Smooth muscle cell (in vitro differentiated cells): ENCODE measurements at regions not wholly inside any gene's neighbourhood (a gene's known extent, or its start where the extent isn't known, plus 50 kb on each side); places are given as distances from the start of the nearest gene placed in this dataset.
"Not testable (repeated sequence)": the region's sequence is repeated elsewhere in the genome, so short reads cannot be mapped to it uniquely, and the experiment has no call there.

Source experiments
- DNase-seq: peaks from one replicate; lab custom pipeline; 2025; ENCODE audit not compliant: unreplicated experiment; lab: John Stamatoyannopoulos, UW
- H2AFZ ChIP-seq: fragments of 200-600 bp; sonication (generic); 2 replicates; pipeline ENCODE4 v1.6.0; 2016; ENCODE audit warnings: antibody characterized with exemption, low read depth, mild to moderate bottlenecking
- H3F3A ChIP-seq: fragments of 200-600 bp; sonication (generic); 2 replicates; pipeline ENCODE4 v1.6.0; 2017; ENCODE audit warnings: antibody characterized with exemption, low read depth
- H3K27ac ChIP-seq: fragments of 200-600 bp; sonication (generic); 2 replicates; pipeline ENCODE4 v1.5.1; 2016; ENCODE audit warnings: low read depth, mild to moderate bottlenecking
- H3K27me3 ChIP-seq: fragments of 200-600 bp; sonication (generic); 2 replicates; pipeline ENCODE4 v1.6.1; 2016; ENCODE audit warnings: low read depth, mild to moderate bottlenecking
- H3K36me3 ChIP-seq: fragments of 200-600 bp; sonication (generic); 2 replicates; pipeline ENCODE4 v1.5.1; 2016; ENCODE audit warnings: low read depth
- H3K4me1 ChIP-seq: fragments of 200-600 bp; sonication (generic); 2 replicates; pipeline ENCODE4 v1.5.1; 2016; ENCODE audit warnings: low read depth
- H3K4me2 ChIP-seq: fragments of 200-600 bp; sonication (generic); 2 replicates; pipeline ENCODE4 v1.6.0; 2016; ENCODE audit warnings: mild to moderate bottlenecking
- H3K4me3 ChIP-seq: fragments of 200-600 bp; sonication (generic); 2 replicates; pipeline ENCODE4 v1.5.1; 2016; ENCODE audit warnings: mild to moderate bottlenecking
- H3K79me2 ChIP-seq: fragments of 200-600 bp; sonication (generic); 2 replicates; pipeline ENCODE4 v1.6.0; 2016; ENCODE audit warnings: low read depth, mild to moderate bottlenecking
- H3K9ac ChIP-seq: fragments of 200-600 bp; sonication (generic); 2 replicates; pipeline ENCODE4 v1.6.0; 2016; ENCODE audit warnings: low read depth
- H3K9me3 ChIP-seq: fragments of 200-600 bp; sonication (generic); replicated peaks from 2 replicates; pipeline ENCODE4 v1.5.1; 2016; ENCODE audit warnings: low read depth
- H4K20me1 ChIP-seq: fragments of 200-600 bp; sonication (generic); 2 replicates; pipeline ENCODE4 v1.6.0; 2016; ENCODE audit warnings: low read depth
- WGBS: methylation state at CpG from one replicate; pipeline ENCODE4 v1.1.7; 2016; ENCODE audit warnings: low lambda C conversion rate; 5-methylcytosine and 5-hydroxymethylcytosine counted together

- H3K79me2 ChIP-seq, H3K36me3 ChIP-seq, H3K9ac ChIP-seq, H2AFZ ChIP-seq, DNase-seq, H4K20me1 ChIP-seq, H3K4me3 ChIP-seq, H3F3A ChIP-seq, H3K9me3 ChIP-seq, H3K27ac ChIP-seq, H3K27me3 ChIP-seq, H3K4me1 ChIP-seq: not testable (repeated sequence)
- 24% methylated on average over 4 of the region's 4 CpGs for WGBS
- H3K4me2 ChIP-seq, result peak overlapping the region; percentile 5
Observed at GRCh38 chr2:132318481-132318880, 98.1 kb upstream of the GPR39 start.

- H3K27ac ChIP-seq, H3K36me3 ChIP-seq, H3K79me2 ChIP-seq, H3K4me3 ChIP-seq, H3K4me2 ChIP-seq, H2AFZ ChIP-seq, H3K27me3 ChIP-seq, H3K9ac ChIP-seq, H3K9me3 ChIP-seq, H3F3A ChIP-seq, H3K4me1 ChIP-seq, H4K20me1 ChIP-seq, DNase-seq: not testable (repeated sequence)
- WGBS, result 82% methylated on average over 1 of the region's 1 CpG
Observed at GRCh38 chr2:132324005-132324404, 92.6 kb upstream of the GPR39 start.

- H3F3A ChIP-seq, H4K20me1 ChIP-seq, H3K36me3 ChIP-seq, H3K9ac ChIP-seq, H3K9me3 ChIP-seq, DNase-seq, H2AFZ ChIP-seq, H3K79me2 ChIP-seq, H3K4me3 ChIP-seq, H3K4me2 ChIP-seq, H3K4me1 ChIP-seq, H3K27me3 ChIP-seq, H3K27ac ChIP-seq: not testable (repeated sequence)
- WGBS, result 89% methylated on average over 28 of the region's 28 CpGs
Observed at GRCh38 chr2:132332345-132333033, 84.1 kb upstream of the GPR39 start.

- H3K9me3 ChIP-seq, H4K20me1 ChIP-seq, H3K79me2 ChIP-seq, H3F3A ChIP-seq, H3K4me2 ChIP-seq, H3K4me3 ChIP-seq, H3K9ac ChIP-seq, H3K36me3 ChIP-seq, H3K27me3 ChIP-seq, H2AFZ ChIP-seq, DNase-seq, H3K4me1 ChIP-seq, H3K27ac ChIP-seq: not testable (repeated sequence)
- WGBS, result 89% methylated on average over 13 of the region's 13 CpGs
Observed at GRCh38 chr2:132337135-132337534, 79.5 kb upstream of the GPR39 start.

GRCh38 chr2:132337844-132338243 lies 78.8 kb upstream of the GPR39 start:
- H2AFZ ChIP-seq, H3K4me3 ChIP-seq, H3K27ac ChIP-seq, H3K36me3 ChIP-seq, H3K9ac ChIP-seq, DNase-seq, H3K4me1 ChIP-seq, H3K4me2 ChIP-seq, H3K9me3 ChIP-seq, H3K27me3 ChIP-seq, H3F3A ChIP-seq, H3K79me2 ChIP-seq, H4K20me1 ChIP-seq: not testable (repeated sequence)
- 48% methylated on average over 2 of the region's 5 CpGs for WGBS

- peak overlapping the region; percentile 96 for H2AFZ ChIP-seq
- not testable (repeated sequence) for H3F3A ChIP-seq, H4K20me1 ChIP-seq, H3K36me3 ChIP-seq, H3K4me1 ChIP-seq, DNase-seq, H3K27me3 ChIP-seq, H3K9me3 ChIP-seq, H3K79me2 ChIP-seq
- peak overlapping the region; percentile 82 for H3K9ac ChIP-seq
- WGBS, result 18% methylated on average over 28 of the region's 34 CpGs
- H3K4me3 ChIP-seq, result peak overlapping the region; percentile 58
- peak overlapping the region; percentile 82 for H3K4me2 ChIP-seq
- H3K27ac ChIP-seq, result peak overlapping the region; percentile 32
Observed at GRCh38 chr2:132347041-132347780, 69.4 kb upstream of the GPR39 start.
